ENCODE measurements at regions not wholly inside any gene's neighbourhood (a gene's known extent, or its start where the extent isn't known, plus 50 kb on each side); places are given as distances from the start of the nearest gene placed in this dataset.

GRCh38 chr13:69566104-69566716 lies 541.4 kb upstream of the ATXN8OS start:
- DNase-seq (no peak), ATAC-seq (ENCODE audit: low FRiP score in 2 of 2) (no peak)
- H3K9me3 ChIP-seq = no peaks in the 10 kb centered on the region
- H3K4me3 ChIP-seq = no peak overlapping the region
- TF ChIP-seq POLR2A (IDR thresholded peaks at IDR 0.05) = no peak
- no peak for TF ChIP-seq POLR2AphosphoS5 (IDR thresholded peaks at IDR 0.05)
- TF ChIP-seq CTCF (IDR thresholded peaks at IDR 0.05) = no peak
- TF ChIP-seq EP300 (IDR thresholded peaks at IDR 0.05) = no peak
- H3K4me1 ChIP-seq = no peaks in the 10 kb centered on the region
- WGBS, 2 donors = 87 to 95% methylated on average over 6 of the region's 6 CpGs
- H3K27ac ChIP-seq = no peak overlapping the region
- no peaks in the 10 kb centered on the region for H3K36me3 ChIP-seq
- no peaks in the 10 kb centered on the region for H3K27me3 ChIP-seq

GRCh38 chr13:69565334-69565733 lies 542.3 kb upstream of the ATXN8OS start:
- TF ChIP-seq POLR2A (IDR thresholded peaks at IDR 0.05) = no peak
- TF ChIP-seq EP300 (IDR thresholded peaks at IDR 0.05) = no peak
- no peak for TF ChIP-seq CTCF (IDR thresholded peaks at IDR 0.05)
- 63 to 65% methylated on average over 4 of the region's 4 CpGs for WGBS, 2 donors
- Histone ChIP-seq H3K27me3 (no peaks in the 10 kb centered on the region), H3K4me3 (no peak overlapping the region), H3K9me3 (no peaks in the 10 kb centered on the region), H3K27ac (no peak overlapping the region), H3K36me3 (no peaks in the 10 kb centered on the region), H3K4me1 (no peaks in the 10 kb centered on the region)
- no peak for DNase-seq
- no peak for ATAC-seq (ENCODE audit: low FRiP score in 2 of 2)

GRCh38 chr13:69556540-69557196 lies 551.0 kb upstream of the ATXN8OS start:
- Histone ChIP-seq H3K27me3 (no peaks in the 10 kb centered on the region), H3K36me3 (no peaks in the 10 kb centered on the region), H3K4me3 (no peak overlapping the region), H3K4me1 (no peaks in the 10 kb centered on the region), H3K27ac (no peak overlapping the region), H3K9me3 (no peaks in the 10 kb centered on the region)
- TF ChIP-seq EP300 (IDR thresholded peaks at IDR 0.05) (no peak), POLR2AphosphoS5 (IDR thresholded peaks at IDR 0.05) (no peak), CTCF (IDR thresholded peaks at IDR 0.05) (no peak), POLR2A (IDR thresholded peaks at IDR 0.05) (no peak)
- DNase-seq = no peak
- WGBS, 2 donors = 68 to 69% methylated on average over 5 of the region's 5 CpGs
- no peak for ATAC-seq (ENCODE audit: low FRiP score in 2 of 2)

GRCh38 chr13:69553976-69554375 lies 553.6 kb upstream of the ATXN8OS start:
- DNase-seq = no peak
- WGBS, 2 donors = 72 to 85% methylated on average over 2 of the region's 2 CpGs
- Histone ChIP-seq H3K27me3 (no peaks in the 10 kb centered on the region), H3K4me1 (no peaks in the 10 kb centered on the region), H3K27ac (no peak overlapping the region), H3K9me3 (no peaks in the 10 kb centered on the region), H3K36me3 (no peaks in the 10 kb centered on the region), H3K4me3 (no peak overlapping the region)
- no peak for ATAC-seq (ENCODE audit: low FRiP score in 2 of 2)
- no peak for TF ChIP-seq EP300 (IDR thresholded peaks at IDR 0.05)
- TF ChIP-seq POLR2AphosphoS5 (IDR thresholded peaks at IDR 0.05) = no peak
- TF ChIP-seq POLR2A (IDR thresholded peaks at IDR 0.05) = no peak
- TF ChIP-seq CTCF (IDR thresholded peaks at IDR 0.05) = no peak

- 93 to 98% methylated on average over 2 of the region's 2 CpGs for WGBS, 2 donors
- no peaks in the 10 kb centered on the region for H3K36me3 ChIP-seq
- DNase-seq = no peak
- H3K27ac ChIP-seq = no peak overlapping the region
- no peak for ATAC-seq (ENCODE audit: low FRiP score in 2 of 2)
- TF ChIP-seq EP300 (IDR thresholded peaks at IDR 0.05) (no peak), CTCF (IDR thresholded peaks at IDR 0.05) (no peak), POLR2A (IDR thresholded peaks at IDR 0.05) (no peak), POLR2AphosphoS5 (IDR thresholded peaks at IDR 0.05) (no peak)
- no peaks in the 10 kb centered on the region for H3K4me1 ChIP-seq
- no peaks in the 10 kb centered on the region for H3K9me3 ChIP-seq
- H3K27me3 ChIP-seq = no peaks in the 10 kb centered on the region
- H3K4me3 ChIP-seq = no peak overlapping the region
These were observed 556.4 kb upstream of the ATXN8OS start for GRCh38 chr13:69551193-69551592.

Measured in upper lobe of left lung (tissue), 6 donors.